ENCODE measurements at regions not wholly inside any gene's neighbourhood (a gene's known extent, or its start where the extent isn't known, plus 50 kb on each side); places are given as distances from the start of the nearest gene placed in this dataset.

DNA sequence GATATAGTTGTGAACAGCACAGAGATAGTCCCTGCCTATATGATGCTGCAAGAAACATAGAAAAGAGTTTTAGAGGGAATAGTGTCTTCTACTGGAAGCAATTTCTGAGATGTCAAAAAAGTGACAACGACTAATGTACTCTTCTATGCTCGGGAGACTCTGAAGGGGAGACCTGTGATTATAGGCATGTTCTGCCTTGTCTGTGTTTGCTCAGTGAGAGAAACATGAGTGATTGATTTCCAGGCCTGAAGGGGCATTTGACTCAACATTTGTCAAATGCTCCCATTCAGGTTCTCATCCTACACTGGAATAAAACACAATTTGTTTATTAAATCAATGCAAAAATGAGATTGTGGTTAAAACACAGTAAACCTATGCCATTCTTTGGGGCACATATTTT lies 131.8 kb downstream of the CTH start:
- H3K4me1 ChIP-seq: no peaks in the 10 kb centered on the region
- intact Hi-C loops (cut with DNase I): no loop called here
- no peak overlapping the region for H3K27ac ChIP-seq
- H3K9me3 ChIP-seq: no peaks in the 10 kb centered on the region
- H3K4me3 ChIP-seq: no peak overlapping the region
- no peaks in the 10 kb centered on the region for H3K36me3 ChIP-seq
- H3K27me3 ChIP-seq: no peaks in the 10 kb centered on the region
- no peak for DNase-seq (ENCODE audit: low spot score in 2 of 2)
- TF ChIP-seq, protein P1, sequence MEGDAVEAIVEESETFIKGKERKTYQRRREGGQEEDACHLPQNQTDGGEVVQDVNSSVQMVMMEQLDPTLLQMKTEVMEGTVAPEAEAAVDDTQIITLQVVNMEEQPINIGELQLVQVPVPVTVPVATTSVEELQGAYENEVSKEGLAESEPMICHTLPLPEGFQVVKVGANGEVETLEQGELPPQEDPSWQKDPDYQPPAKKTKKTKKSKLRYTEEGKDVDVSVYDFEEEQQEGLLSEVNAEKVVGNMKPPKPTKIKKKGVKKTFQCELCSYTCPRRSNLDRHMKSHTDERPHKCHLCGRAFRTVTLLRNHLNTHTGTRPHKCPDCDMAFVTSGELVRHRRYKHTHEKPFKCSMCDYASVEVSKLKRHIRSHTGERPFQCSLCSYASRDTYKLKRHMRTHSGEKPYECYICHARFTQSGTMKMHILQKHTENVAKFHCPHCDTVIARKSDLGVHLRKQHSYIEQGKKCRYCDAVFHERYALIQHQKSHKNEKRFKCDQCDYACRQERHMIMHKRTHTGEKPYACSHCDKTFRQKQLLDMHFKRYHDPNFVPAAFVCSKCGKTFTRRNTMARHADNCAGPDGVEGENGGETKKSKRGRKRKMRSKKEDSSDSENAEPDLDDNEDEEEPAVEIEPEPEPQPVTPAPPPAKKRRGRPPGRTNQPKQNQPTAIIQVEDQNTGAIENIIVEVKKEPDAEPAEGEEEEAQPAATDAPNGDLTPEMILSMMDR (IDR thresholded peaks at IDR 0.05): no peak

DNA sequence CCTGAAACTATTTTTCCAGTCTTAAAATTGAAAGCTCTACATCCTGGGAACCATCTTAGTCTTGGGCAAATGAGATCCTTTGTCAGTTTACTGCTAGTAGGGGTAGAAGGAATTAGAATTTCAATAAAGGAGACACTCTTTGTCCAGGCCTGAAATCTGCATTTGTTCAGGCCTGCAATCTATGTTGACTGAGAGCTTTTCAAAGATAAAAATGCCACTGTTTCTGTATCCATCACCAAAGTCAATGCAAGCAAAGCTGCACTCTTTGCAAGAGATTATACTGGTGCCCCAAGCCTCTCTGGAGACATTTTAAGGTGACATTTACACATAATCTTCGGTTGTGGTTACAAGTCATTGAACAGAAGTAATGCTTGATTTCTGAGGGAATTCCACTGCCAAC lies 135.7 kb downstream of the CTH start:
- H3K4me1 ChIP-seq: no peaks in the 10 kb centered on the region
- no peaks in the 10 kb centered on the region for H3K9me3 ChIP-seq
- no peaks in the 10 kb centered on the region for H3K27me3 ChIP-seq
- no peak overlapping the region for H3K27ac ChIP-seq
- intact Hi-C loops (cut with DNase I): no loop called here
- TF ChIP-seq, protein P1 (IDR thresholded peaks at IDR 0.05): no peak
- no peaks in the 10 kb centered on the region for H3K36me3 ChIP-seq
- H3K4me3 ChIP-seq: no peak overlapping the region
- no peak for DNase-seq (ENCODE audit: low spot score in 2 of 2)

DNA sequence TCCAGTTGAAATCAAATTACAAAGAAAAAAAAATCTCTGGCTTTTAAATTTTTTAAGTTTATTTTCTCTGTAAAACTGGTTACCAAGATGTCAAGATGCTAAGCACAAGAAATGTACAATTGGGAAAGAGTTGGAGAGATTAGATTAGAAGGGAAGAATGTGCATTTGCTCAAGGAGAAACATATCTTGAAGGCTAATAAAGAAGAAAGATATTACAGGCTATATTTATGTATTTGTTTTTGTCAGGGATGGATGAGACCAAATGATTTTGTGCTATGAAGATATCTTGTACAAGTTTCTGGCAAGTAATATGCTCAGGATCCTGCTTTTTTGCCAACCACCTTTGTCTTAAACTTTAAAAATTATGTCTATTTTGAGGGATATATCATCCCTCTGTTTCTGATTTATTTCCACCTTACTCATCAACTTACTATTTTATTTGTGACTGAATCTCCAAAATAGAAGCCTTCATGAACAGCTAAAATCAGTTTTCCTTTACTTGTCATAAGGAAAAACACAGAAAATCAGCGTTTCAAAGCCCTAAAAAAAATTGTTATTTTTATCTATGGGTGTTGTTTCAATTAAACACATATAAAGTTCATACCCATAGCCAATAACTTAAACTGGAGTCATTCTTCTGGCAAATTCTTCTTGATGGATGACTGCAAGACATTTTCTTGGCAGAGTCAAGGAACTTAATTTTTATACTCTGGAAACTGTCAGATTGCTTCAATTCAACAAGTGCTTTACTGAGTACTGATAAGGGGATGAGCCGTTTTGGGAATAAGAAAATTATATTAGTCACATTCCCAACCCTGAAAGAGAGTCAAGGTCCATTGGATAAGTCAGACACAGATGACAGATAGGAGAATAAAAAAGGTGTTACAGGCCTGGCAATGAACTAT lies 141.8 kb downstream of the CTH start:
- Histone ChIP-seq H3K4me1 (no peaks in the 10 kb centered on the region), H3K9me3 (no peaks in the 10 kb centered on the region), H3K36me3 (no peaks in the 10 kb centered on the region), H3K27me3 (peaks cover 4% of the 10 kb centered on the region), H3K27ac (no peak overlapping the region), H3K4me3 (no peak overlapping the region)
- TF ChIP-seq, protein P1 (IDR thresholded peaks at IDR 0.05): no peak
- intact Hi-C loops (cut with DNase I): no loop called here
- no peak for DNase-seq (ENCODE audit: low spot score in 2 of 2)

DNA sequence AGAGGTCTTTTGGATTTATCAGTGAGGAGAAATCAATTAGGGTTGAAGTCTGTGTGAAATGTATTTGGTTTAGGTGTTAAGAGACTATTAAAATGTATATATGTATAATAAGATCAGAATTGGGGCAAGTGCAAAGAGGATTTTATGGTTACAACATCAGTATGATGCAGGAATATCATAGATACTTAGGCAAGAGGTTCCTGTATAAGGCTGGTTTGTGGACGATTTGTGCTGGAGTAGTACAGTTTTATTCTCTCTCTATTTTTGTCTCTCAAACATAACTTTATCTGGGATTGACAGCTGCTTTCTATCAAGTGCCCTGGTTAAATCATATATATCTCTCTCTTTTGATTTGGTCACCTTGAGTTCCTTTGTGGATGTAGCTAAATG lies 142.5 kb downstream of the CTH start:
- H3K4me1 ChIP-seq: no peaks in the 10 kb centered on the region
- no peak overlapping the region for H3K27ac ChIP-seq
- H3K4me3 ChIP-seq: no peak overlapping the region
- no peaks in the 10 kb centered on the region for H3K9me3 ChIP-seq
- H3K36me3 ChIP-seq: no peaks in the 10 kb centered on the region
- TF ChIP-seq, protein P1 (IDR thresholded peaks at IDR 0.05): no peak
- no peak for DNase-seq (ENCODE audit: low spot score in 2 of 2)
- intact Hi-C loops (cut with DNase I): no loop called here
- H3K27me3 ChIP-seq: peaks cover 4% of the 10 kb centered on the region

DNA sequence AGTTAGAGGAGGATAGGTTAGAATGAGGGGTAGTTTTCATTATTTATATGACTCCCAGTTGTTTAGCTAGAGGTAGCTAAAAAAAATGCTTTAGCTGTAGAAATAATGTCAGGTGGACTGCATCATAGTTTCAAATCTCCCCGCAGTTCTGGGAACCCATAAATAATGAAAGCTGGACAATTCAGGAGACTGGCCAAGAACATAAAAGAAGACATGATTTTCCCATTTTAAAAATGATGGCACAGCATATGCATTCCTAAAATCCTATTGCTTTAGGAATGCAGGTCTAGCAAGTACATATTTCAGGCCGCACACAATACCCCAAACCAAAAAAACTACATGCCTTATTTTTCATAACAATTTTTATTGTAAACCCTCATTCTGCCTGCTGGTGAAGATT lies 143.3 kb downstream of the CTH start:
- Histone ChIP-seq H3K4me3 (no peak overlapping the region), H3K27me3 (peaks cover 4% of the 10 kb centered on the region), H3K9me3 (no peaks in the 10 kb centered on the region), H3K27ac (no peak overlapping the region), H3K36me3 (no peaks in the 10 kb centered on the region), H3K4me1 (no peaks in the 10 kb centered on the region)
- intact Hi-C loops (cut with DNase I): no loop called here
- DNase-seq (ENCODE audit: low spot score in 2 of 2): no peak
- TF ChIP-seq, protein P1 (IDR thresholded peaks at IDR 0.05): no peak
